ENCODE measurements at regions not wholly inside any gene's neighbourhood (a gene's known extent, or its start where the extent isn't known, plus 50 kb on each side); places are given as distances from the start of the nearest gene placed in this dataset.

- Histone ChIP-seq H3K36me3 (no peaks in the 10 kb centered on the region), H3K9me3 (no peaks in the 10 kb centered on the region), H3K4me1 (no peaks in the 10 kb centered on the region), H3K27me3 (no peaks in the 10 kb centered on the region), H3K4me3 (no peak overlapping the region), H3K27ac (no peak overlapping the region)
- 83 to 95% (median 92%) methylated on average over 2 of the region's 2 CpGs for WGBS, 5 donors
- intact Hi-C loops (cut with DNase I; ENCODE audit: low total_unique reads) = no loop called here
- DNase-seq = no peak
- TF ChIP-seq POLR2A (IDR thresholded peaks at IDR 0.05) = no peak
- TF ChIP-seq, protein P1, sequence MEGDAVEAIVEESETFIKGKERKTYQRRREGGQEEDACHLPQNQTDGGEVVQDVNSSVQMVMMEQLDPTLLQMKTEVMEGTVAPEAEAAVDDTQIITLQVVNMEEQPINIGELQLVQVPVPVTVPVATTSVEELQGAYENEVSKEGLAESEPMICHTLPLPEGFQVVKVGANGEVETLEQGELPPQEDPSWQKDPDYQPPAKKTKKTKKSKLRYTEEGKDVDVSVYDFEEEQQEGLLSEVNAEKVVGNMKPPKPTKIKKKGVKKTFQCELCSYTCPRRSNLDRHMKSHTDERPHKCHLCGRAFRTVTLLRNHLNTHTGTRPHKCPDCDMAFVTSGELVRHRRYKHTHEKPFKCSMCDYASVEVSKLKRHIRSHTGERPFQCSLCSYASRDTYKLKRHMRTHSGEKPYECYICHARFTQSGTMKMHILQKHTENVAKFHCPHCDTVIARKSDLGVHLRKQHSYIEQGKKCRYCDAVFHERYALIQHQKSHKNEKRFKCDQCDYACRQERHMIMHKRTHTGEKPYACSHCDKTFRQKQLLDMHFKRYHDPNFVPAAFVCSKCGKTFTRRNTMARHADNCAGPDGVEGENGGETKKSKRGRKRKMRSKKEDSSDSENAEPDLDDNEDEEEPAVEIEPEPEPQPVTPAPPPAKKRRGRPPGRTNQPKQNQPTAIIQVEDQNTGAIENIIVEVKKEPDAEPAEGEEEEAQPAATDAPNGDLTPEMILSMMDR (IDR thresholded peaks at IDR 0.05) = no peak
- no peak for TF ChIP-seq EP300 (IDR thresholded peaks at IDR 0.05)
- TF ChIP-seq POLR2AphosphoS5 (IDR thresholded peaks at IDR 0.05) = no peak
Observed at GRCh38 chr10:23868121-23868520, 340.8 kb upstream of the KIAA1217 start.

GRCh38 chr10:23869548-23869947, 339.4 kb upstream of the KIAA1217 start:
- Histone ChIP-seq H3K27me3 (no peaks in the 10 kb centered on the region), H3K27ac (no peak overlapping the region), H3K4me3 (no peak overlapping the region), H3K4me1 (no peaks in the 10 kb centered on the region), H3K36me3 (no peaks in the 10 kb centered on the region), H3K9me3 (no peaks in the 10 kb centered on the region)
- intact Hi-C loops (cut with DNase I; ENCODE audit: low total_unique reads) = no loop called here
- TF ChIP-seq EP300 (IDR thresholded peaks at IDR 0.05) (no peak), POLR2A (IDR thresholded peaks at IDR 0.05) (no peak), POLR2AphosphoS5 (IDR thresholded peaks at IDR 0.05) (no peak)
- TF ChIP-seq, protein P1 (IDR thresholded peaks at IDR 0.05) = no peak
- 38 to 63% (median 50%) methylated on average over 7 of the region's 7 CpGs for WGBS, 5 donors
- no peak for DNase-seq

DNA sequence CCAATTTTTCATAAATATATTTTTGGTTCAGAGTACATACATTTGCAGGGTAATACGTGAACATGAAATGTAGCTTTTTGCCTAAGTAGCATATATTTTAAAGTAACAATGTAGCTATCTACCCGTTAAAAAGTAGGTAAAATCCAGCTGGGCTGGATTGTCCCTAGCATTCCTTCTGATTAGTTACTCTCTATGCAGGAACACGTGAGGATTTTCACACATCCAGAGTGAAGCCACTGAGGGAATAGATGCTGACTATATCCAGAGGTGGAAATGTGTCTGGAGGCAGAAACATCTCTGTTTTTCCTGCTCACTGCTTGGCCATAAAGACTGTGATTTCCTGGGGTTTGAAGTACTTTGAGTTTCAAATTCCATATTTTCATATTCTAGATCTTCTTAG, 338.9 kb upstream of the KIAA1217 start:
- intact Hi-C loops (cut with DNase I; ENCODE audit: low total_unique reads) = no loop called here
- H3K4me3 ChIP-seq = no peak overlapping the region
- no peak for TF ChIP-seq POLR2AphosphoS5 (IDR thresholded peaks at IDR 0.05)
- H3K36me3 ChIP-seq = no peaks in the 10 kb centered on the region
- no peak for DNase-seq
- H3K27ac ChIP-seq = no peak overlapping the region
- no peaks in the 10 kb centered on the region for H3K9me3 ChIP-seq
- no peaks in the 10 kb centered on the region for H3K4me1 ChIP-seq
- no peaks in the 10 kb centered on the region for H3K27me3 ChIP-seq
- 39 to 67% (median 60%) methylated on average over 3 of the region's 3 CpGs for WGBS, 5 donors

- WGBS, 5 donors = 44 to 61% (median 47%) methylated on average over 2 of the region's 2 CpGs
- Histone ChIP-seq H3K27ac (no peak overlapping the region), H3K36me3 (no peaks in the 10 kb centered on the region), H3K4me1 (no peaks in the 10 kb centered on the region), H3K9me3 (no peaks in the 10 kb centered on the region), H3K4me3 (no peak overlapping the region), H3K27me3 (no peaks in the 10 kb centered on the region)
- no peak for DNase-seq
- intact Hi-C loops (cut with DNase I; ENCODE audit: low total_unique reads) = no loop called here
- no peak for TF ChIP-seq EP300 (IDR thresholded peaks at IDR 0.05)
Observed at GRCh38 chr10:23870651-23871610, 338.0 kb upstream of the KIAA1217 start.

DNA sequence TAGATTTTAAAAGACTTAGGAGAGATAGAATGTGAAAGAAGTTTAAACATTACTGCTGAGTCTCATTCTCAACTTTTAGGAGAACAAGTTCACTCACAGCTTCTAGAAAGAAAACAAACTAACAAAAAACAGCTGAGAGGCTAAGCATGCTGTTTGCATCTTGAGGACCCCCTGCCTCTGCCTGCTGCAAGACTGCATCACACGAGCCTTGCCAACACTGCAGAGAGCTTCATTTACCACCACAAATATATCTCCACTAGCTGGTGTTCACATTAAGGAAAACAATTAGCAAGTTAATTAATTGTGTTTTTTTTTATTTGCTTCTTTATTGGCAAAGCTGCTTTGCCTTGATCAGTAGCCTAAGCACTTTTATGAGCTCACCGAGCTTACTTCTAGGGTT, 336.6 kb upstream of the KIAA1217 start:
- no peak for DNase-seq
- 61 to 82% (median 67%) methylated on average over 2 of the region's 2 CpGs for WGBS, 5 donors
- no peaks in the 10 kb centered on the region for H3K4me1 ChIP-seq
- H3K4me3 ChIP-seq = no peak overlapping the region
- H3K9me3 ChIP-seq = no peaks in the 10 kb centered on the region
- no peaks in the 10 kb centered on the region for H3K27me3 ChIP-seq
- no peak overlapping the region for H3K27ac ChIP-seq
- H3K36me3 ChIP-seq = no peaks in the 10 kb centered on the region
- intact Hi-C loops (cut with DNase I; ENCODE audit: low total_unique reads) = no loop called here
- TF ChIP-seq EP300 (IDR thresholded peaks at IDR 0.05) (no peak), POLR2A (IDR thresholded peaks at IDR 0.05) (no peak), POLR2AphosphoS5 (IDR thresholded peaks at IDR 0.05) (no peak)
- TF ChIP-seq, protein P1 (IDR thresholded peaks at IDR 0.05) = no peak
